GM10248 (cell line): ENCODE measurements at regions not wholly inside any gene's neighbourhood (a gene's known extent, or its start where the extent isn't known, plus 50 kb on each side); places are given as distances from the start of the nearest gene placed in this dataset.

ENCODE experiments used
- CTCF ChIA-PET: fragments of 300-600 bp; sonication (Branson Sonifier 250); formaldehyde crosslinking; extraction: SDS; loops from one replicate; lab custom pipeline; 2021; ENCODE audit warnings: antibody characterized with exemption; lab: Yijun Ruan, JAX
- POLR2A ChIA-PET: fragments of 350-650 bp; sonication (Branson Sonifier 250); formaldehyde crosslinking; extraction: SDS; loops from one replicate; lab custom pipeline; 2020; ENCODE audit warnings: antibody characterized with exemption; lab: Yijun Ruan, JAX
- DNase-seq: peaks from one replicate; pipeline ENCODE4 v3.0.0; 2012; ENCODE audit errors: extremely low spot score
- TF ChIP-seq, protein P1 (sequence below): IDR thresholded peaks from 2 replicates; pipeline ENCODE4 v1.5.1; 2012; ENCODE audit warnings: mild to moderate bottlenecking, low read depth; ENCODE audit errors: extremely low read depth, missing control alignments, control extremely low read depth

DNA sequence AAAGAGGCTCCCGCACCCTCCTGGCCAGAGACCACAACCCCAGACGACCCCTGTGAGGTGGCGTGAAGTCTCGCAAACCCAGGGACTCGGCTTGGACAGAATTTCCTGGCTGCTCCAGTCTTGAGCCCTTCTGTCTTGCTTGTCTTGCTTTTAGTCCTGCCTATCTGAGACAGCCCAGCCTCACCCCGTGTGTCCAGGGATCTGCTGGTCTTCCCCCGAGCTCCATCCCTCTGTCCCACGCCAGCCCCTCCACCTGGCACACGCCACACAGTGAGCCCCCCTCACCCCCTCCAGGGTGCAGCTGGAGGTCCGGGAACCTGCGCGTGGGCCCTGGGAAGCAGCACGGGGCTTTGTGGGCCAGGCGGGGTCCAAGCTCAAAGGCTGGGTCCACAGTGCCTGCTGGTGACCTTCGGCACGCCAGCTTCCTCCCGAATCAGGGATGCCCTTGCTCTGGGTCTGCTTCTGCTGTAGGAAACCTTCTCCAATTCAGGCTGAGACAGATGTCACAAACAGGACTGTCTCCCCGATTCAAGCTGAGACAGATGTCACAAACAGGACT, 97.1 kb downstream of the SIK1 start:
- ChIA-PET CTCF (interaction anchor here (2.1 kb wide), 1 partner anchor 18 kb away, joined by 6 read pairs; no protein-coding TSS in a partner anchor), POLR2A (no interaction called here)
- no peak for DNase-seq
- TF ChIP-seq, protein P1, sequence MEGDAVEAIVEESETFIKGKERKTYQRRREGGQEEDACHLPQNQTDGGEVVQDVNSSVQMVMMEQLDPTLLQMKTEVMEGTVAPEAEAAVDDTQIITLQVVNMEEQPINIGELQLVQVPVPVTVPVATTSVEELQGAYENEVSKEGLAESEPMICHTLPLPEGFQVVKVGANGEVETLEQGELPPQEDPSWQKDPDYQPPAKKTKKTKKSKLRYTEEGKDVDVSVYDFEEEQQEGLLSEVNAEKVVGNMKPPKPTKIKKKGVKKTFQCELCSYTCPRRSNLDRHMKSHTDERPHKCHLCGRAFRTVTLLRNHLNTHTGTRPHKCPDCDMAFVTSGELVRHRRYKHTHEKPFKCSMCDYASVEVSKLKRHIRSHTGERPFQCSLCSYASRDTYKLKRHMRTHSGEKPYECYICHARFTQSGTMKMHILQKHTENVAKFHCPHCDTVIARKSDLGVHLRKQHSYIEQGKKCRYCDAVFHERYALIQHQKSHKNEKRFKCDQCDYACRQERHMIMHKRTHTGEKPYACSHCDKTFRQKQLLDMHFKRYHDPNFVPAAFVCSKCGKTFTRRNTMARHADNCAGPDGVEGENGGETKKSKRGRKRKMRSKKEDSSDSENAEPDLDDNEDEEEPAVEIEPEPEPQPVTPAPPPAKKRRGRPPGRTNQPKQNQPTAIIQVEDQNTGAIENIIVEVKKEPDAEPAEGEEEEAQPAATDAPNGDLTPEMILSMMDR = no peak

- TF ChIP-seq, protein P1 = no peak
- POLR2A ChIA-PET = no interaction called here
These were observed 97.8 kb downstream of the SIK1 start for GRCh38 chr21:43328958-43329691.

DNA sequence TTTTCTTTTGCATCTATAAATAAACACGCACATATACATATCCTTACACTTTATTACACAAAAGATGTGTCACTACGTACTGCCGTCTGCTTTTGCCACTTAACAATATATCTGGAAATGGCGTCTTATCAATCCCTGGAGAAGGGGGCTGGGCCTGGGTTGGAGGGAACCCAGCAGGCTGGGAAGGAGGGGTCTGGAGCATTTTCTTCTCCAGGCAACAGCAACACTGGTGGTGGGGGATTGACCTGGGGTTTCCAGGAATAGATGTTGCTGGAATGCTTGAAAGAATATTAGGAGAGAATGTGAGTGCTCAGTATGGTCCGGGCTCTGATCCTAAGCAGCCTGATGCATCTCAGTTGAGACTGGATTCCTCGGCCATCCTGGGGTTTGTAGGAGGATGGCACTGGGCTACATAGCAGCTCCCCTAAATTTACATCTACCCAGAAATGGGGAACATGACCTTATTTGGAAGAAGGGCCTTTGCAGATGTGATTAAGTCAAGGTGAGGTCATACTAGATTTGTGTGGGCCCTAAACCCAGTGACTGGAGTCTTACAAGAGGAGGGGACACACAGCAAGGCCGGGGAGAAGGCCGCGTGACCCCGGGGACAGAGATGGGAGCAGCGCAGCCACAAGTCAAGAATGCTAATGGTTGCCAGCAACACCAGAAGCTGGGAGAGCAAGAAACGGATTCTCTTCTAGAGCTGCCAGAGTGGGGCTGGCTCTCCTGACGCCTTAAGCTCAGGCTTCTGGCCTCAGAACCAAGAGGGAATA, 98.6 kb downstream of the SIK1 start:
- DNase-seq = no peak
- POLR2A ChIA-PET = no interaction called here
- CTCF ChIA-PET = interaction anchor here (2.1 kb wide), 1 partner anchor 17 kb away, joined by 6 read pairs; no protein-coding TSS in a partner anchor
- TF ChIP-seq, protein P1 = no peak

More at GRCh38 chr21:43328958-43329691, 97.8 kb downstream of the SIK1 start:
- DNase-seq = no peak
- CTCF ChIA-PET = interaction anchor here (2.1 kb wide), 1 partner anchor 17 kb away, joined by 6 read pairs; no protein-coding TSS in a partner anchor

DNA sequence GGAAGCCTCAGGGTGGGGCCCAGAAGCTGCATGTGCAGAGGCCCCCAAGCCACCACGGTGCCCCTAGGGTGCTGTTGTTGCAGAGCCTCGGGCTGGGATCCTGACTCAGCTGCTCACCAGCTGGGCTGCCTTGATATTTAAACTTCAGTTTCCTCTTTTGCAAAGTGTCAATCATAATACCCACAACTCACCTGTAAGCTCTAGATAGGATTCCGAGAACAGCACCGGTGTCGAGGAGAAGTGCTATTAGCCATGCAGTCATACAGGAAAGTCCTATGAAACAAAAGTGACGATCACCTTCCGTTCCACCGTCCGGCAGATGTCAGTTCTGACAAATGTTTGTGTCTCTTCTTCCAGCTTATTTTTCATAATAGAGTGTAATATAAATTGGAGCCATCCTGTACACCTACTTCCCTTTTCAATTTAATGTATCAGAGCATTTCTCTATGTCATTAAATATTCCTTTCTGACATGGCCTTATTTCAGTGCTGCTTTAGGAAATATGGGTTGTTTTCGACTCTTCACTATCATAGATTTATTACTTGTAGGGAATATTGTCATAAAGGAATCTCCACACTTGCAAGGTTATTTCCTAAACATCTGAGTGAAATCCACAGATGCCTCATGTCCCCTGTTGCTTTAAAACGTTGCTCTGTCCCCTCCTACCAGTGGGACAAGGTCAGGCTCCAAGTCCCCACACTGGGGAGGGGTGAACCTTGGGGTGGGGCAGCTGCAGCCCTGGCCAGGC, 100.8 kb downstream of the SIK1 start:
- TF ChIP-seq, protein P1 = no peak
- POLR2A ChIA-PET = no interaction called here
- CTCF ChIA-PET = interaction anchor here (1.0 to 1.9 kb wide), 2 partner anchors 11 to 14 kb away, joined by 3 to 6 read pairs; no protein-coding TSS in a partner anchor
- DNase-seq = no peak

DNA sequence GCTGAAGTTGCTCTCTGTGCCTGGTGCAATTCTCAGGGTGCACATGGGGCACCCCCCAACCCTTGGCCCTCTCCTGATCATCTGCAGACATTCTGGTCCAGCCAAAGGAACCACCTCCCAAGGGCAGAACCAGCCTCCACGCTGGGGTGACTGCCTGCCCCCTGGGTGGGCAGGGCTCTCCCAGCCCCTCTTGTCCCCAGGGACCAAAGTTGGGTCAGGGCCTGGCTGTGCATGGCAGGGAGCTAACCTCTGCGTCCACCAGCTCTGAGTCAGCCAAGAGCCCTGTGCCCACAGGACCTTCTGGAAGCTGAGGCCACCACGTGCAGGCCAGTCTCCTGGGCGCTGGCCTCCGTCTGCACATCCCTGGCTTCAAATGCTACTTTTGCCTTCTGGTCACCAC, 101.9 kb downstream of the SIK1 start:
- CTCF ChIA-PET = no interaction called here
- POLR2A ChIA-PET = no interaction called here
- TF ChIP-seq, protein P1 = no peak
- no peak for DNase-seq

- TF ChIP-seq, protein P1 = no peak
- DNase-seq = no peak
- ChIA-PET POLR2A (no interaction called here), CTCF (no interaction called here)
These were observed 102.3 kb downstream of the SIK1 start for GRCh38 chr21:43324596-43324995.
